ENCODE measurements at regions not wholly inside any gene's neighbourhood (a gene's known extent, or its start where the extent isn't known, plus 50 kb on each side); places are given as distances from the start of the nearest gene placed in this dataset.

GRCh38 chr14:101201535-101202151 lies 298.1 kb upstream of the RTL1 start:
- no peak overlapping the region for H3K4me3 Mint-ChIP-seq
- no peaks in the 10 kb centered on the region for H3K36me3 Mint-ChIP-seq
- peaks cover 17% of the 10 kb centered on the region for H3K9me3 Mint-ChIP-seq (ENCODE audit: low read depth)
- no peaks in the 10 kb centered on the region for H3K4me1 Mint-ChIP-seq (ENCODE audit: low read depth)
- H3K27me3 Mint-ChIP-seq: no peaks in the 10 kb centered on the region
- H3K27ac Mint-ChIP-seq: no peak overlapping the region

GRCh38 chr14:101202627-101203404 lies 299.3 kb upstream of the RTL1 start:
- peaks cover 24% of the 10 kb centered on the region for H3K9me3 Mint-ChIP-seq (ENCODE audit: low read depth)
- no peak overlapping the region for H3K27ac Mint-ChIP-seq
- no peaks in the 10 kb centered on the region for H3K36me3 Mint-ChIP-seq
- H3K4me1 Mint-ChIP-seq (ENCODE audit: low read depth): no peaks in the 10 kb centered on the region
- no peaks in the 10 kb centered on the region for H3K27me3 Mint-ChIP-seq
- H3K4me3 Mint-ChIP-seq: no peak overlapping the region

GRCh38 chr14:101206556-101206955 lies 303.0 kb upstream of the RTL1 start:
- Mint-ChIP-seq H3K9me3 (ENCODE audit: low read depth) (peaks cover 47% of the 10 kb centered on the region), H3K36me3 (peaks cover 2% of the 10 kb centered on the region), H3K4me1 (ENCODE audit: low read depth) (no peaks in the 10 kb centered on the region), H3K27ac (no peak overlapping the region), H3K27me3 (no peaks in the 10 kb centered on the region), H3K4me3 (no peak overlapping the region)

- Mint-ChIP-seq H3K27me3 (peaks cover 1% of the 10 kb centered on the region), H3K27ac (no peak overlapping the region), H3K9me3 (ENCODE audit: low read depth) (peaks cover 51% of the 10 kb centered on the region), H3K4me1 (ENCODE audit: low read depth) (no peaks in the 10 kb centered on the region), H3K4me3 (no peak overlapping the region), H3K36me3 (peaks cover 5% of the 10 kb centered on the region)
Observed at GRCh38 chr14:101207041-101207440, 303.5 kb upstream of the RTL1 start.

GRCh38 chr14:101207897-101208296 lies 304.4 kb upstream of the RTL1 start:
- Mint-ChIP-seq H3K27ac (no peak overlapping the region), H3K9me3 (ENCODE audit: low read depth) (peaks cover 54% of the 10 kb centered on the region)

GRCh38 chr14:101209594-101209993 lies 306.1 kb upstream of the RTL1 start:
- H3K27ac Mint-ChIP-seq: no peak overlapping the region
- H3K27me3 Mint-ChIP-seq: peaks cover 5% of the 10 kb centered on the region
- no peak overlapping the region for H3K4me3 Mint-ChIP-seq
- H3K9me3 Mint-ChIP-seq (ENCODE audit: low read depth): peaks cover 45% of the 10 kb centered on the region
- H3K36me3 Mint-ChIP-seq: peaks cover 7% of the 10 kb centered on the region
- no peaks in the 10 kb centered on the region for H3K4me1 Mint-ChIP-seq (ENCODE audit: low read depth)

More at GRCh38 chr14:101207897-101208296, 304.4 kb upstream of the RTL1 start:
- Mint-ChIP-seq H3K4me1 (ENCODE audit: low read depth) (no peaks in the 10 kb centered on the region), H3K27me3 (peaks cover 3% of the 10 kb centered on the region), H3K36me3 (peaks cover 7% of the 10 kb centered on the region), H3K4me3 (no peak overlapping the region)

- peaks cover 4% of the 10 kb centered on the region for H3K36me3 Mint-ChIP-seq
- H3K27ac Mint-ChIP-seq: no peak overlapping the region
- H3K4me3 Mint-ChIP-seq: no peak overlapping the region
- no peaks in the 10 kb centered on the region for H3K4me1 Mint-ChIP-seq (ENCODE audit: low read depth)
- H3K9me3 Mint-ChIP-seq (ENCODE audit: low read depth): peaks cover 12% of the 10 kb centered on the region
- peaks cover 5% of the 10 kb centered on the region for H3K27me3 Mint-ChIP-seq
Observed at GRCh38 chr14:101215266-101215665, 311.7 kb upstream of the RTL1 start.

GRCh38 chr14:101215927-101216326 lies 312.4 kb upstream of the RTL1 start:
- Mint-ChIP-seq H3K4me3 (no peak overlapping the region), H3K9me3 (ENCODE audit: low read depth) (peaks cover 6% of the 10 kb centered on the region), H3K4me1 (ENCODE audit: low read depth) (no peaks in the 10 kb centered on the region), H3K27ac (no peak overlapping the region), H3K36me3 (peaks cover 4% of the 10 kb centered on the region), H3K27me3 (peaks cover 5% of the 10 kb centered on the region)

GRCh38 chr14:101216366-101217079 lies 313.0 kb upstream of the RTL1 start:
- Mint-ChIP-seq H3K36me3 (peaks cover 4% of the 10 kb centered on the region), H3K27ac (no peak overlapping the region), H3K9me3 (ENCODE audit: low read depth) (peaks cover 6% of the 10 kb centered on the region), H3K27me3 (peaks cover 5% of the 10 kb centered on the region), H3K4me3 (no peak overlapping the region), H3K4me1 (ENCODE audit: low read depth) (no peaks in the 10 kb centered on the region)

GRCh38 chr14:101217080-101217463 lies 313.6 kb upstream of the RTL1 start:
- Mint-ChIP-seq H3K27me3 (peaks cover 4% of the 10 kb centered on the region), H3K27ac (no peak overlapping the region), H3K9me3 (ENCODE audit: low read depth) (peaks cover 2% of the 10 kb centered on the region), H3K36me3 (peaks cover 2% of the 10 kb centered on the region), H3K4me1 (ENCODE audit: low read depth) (no peaks in the 10 kb centered on the region), H3K4me3 (no peak overlapping the region)

GRCh38 chr14:101217616-101218371 lies 314.3 kb upstream of the RTL1 start:
- no peaks in the 10 kb centered on the region for H3K9me3 Mint-ChIP-seq (ENCODE audit: low read depth)
- no peaks in the 10 kb centered on the region for H3K4me1 Mint-ChIP-seq (ENCODE audit: low read depth)
- peaks cover 5% of the 10 kb centered on the region for H3K27me3 Mint-ChIP-seq
- H3K27ac Mint-ChIP-seq: no peak overlapping the region
- H3K4me3 Mint-ChIP-seq: no peak overlapping the region
- no peaks in the 10 kb centered on the region for H3K36me3 Mint-ChIP-seq

GRCh38 chr14:101219896-101220703 lies 316.6 kb upstream of the RTL1 start:
- peaks cover 1% of the 10 kb centered on the region for H3K27me3 Mint-ChIP-seq
- no peaks in the 10 kb centered on the region for H3K9me3 Mint-ChIP-seq (ENCODE audit: low read depth)
- H3K4me1 Mint-ChIP-seq (ENCODE audit: low read depth): no peaks in the 10 kb centered on the region
- no peak overlapping the region for H3K27ac Mint-ChIP-seq
- no peaks in the 10 kb centered on the region for H3K36me3 Mint-ChIP-seq
- H3K4me3 Mint-ChIP-seq: no peak overlapping the region

- H3K4me1 Mint-ChIP-seq (ENCODE audit: low read depth): no peaks in the 10 kb centered on the region
- no peaks in the 10 kb centered on the region for H3K9me3 Mint-ChIP-seq (ENCODE audit: low read depth)
- peaks cover 1% of the 10 kb centered on the region for H3K27me3 Mint-ChIP-seq
- H3K4me3 Mint-ChIP-seq: no peak overlapping the region
- no peak overlapping the region for H3K27ac Mint-ChIP-seq
- no peaks in the 10 kb centered on the region for H3K36me3 Mint-ChIP-seq
Observed at GRCh38 chr14:101220921-101221510, 317.5 kb upstream of the RTL1 start.

Measured in activated naive CD8-positive, alpha-beta T cell (primary cell).